Superior temporal gyrus (tissue), 1 donor: ENCODE measurements at regions not wholly inside any gene's neighbourhood (a gene's known extent, or its start where the extent isn't known, plus 50 kb on each side); places are given as distances from the start of the nearest gene placed in this dataset.

ENCODE experiments used
- DNase-seq: peaks from one replicate; pipeline ENCODE4 v3.0.0-alpha.2; 2016; ENCODE audit errors: extremely low spot score

GRCh38 chr12:85352016-85352415 lies 72.0 kb downstream of the ALX1 start:
- DNase-seq, result no peak

GRCh38 chr12:85356596-85357385 lies 76.8 kb downstream of the ALX1 start:
- DNase-seq, result no peak

- DNase-seq, result no peak
These were observed 77.6 kb downstream of the ALX1 start for GRCh38 chr12:85357609-85358008.

GRCh38 chr12:85358715-85359114 lies 78.7 kb downstream of the ALX1 start:
- DNase-seq, result no peak

- no peak for DNase-seq
These were observed 83.6 kb downstream of the ALX1 start for GRCh38 chr12:85363382-85364190.

GRCh38 chr12:85367936-85368335 lies 87.9 kb downstream of the ALX1 start:
- no peak for DNase-seq

GRCh38 chr12:85369365-85370154 lies 89.5 kb downstream of the ALX1 start:
- no peak for DNase-seq

GRCh38 chr12:85373045-85373444 lies 93.0 kb downstream of the ALX1 start:
- DNase-seq, result no peak

- DNase-seq, result no peak
These were observed 95.0 kb downstream of the ALX1 start for GRCh38 chr12:85374981-85375380.

- no peak for DNase-seq
These were observed 105.4 kb downstream of the ALX1 start for GRCh38 chr12:85385406-85385805.

GRCh38 chr12:85390266-85390665 lies 110.2 kb downstream of the ALX1 start:
- no peak for DNase-seq

- no peak for DNase-seq
These were observed 112.5 kb downstream of the ALX1 start for GRCh38 chr12:85392508-85392907.

GRCh38 chr12:85393606-85394005 lies 113.6 kb downstream of the ALX1 start:
- DNase-seq, result no peak

GRCh38 chr12:85394065-85394464 lies 114.0 kb downstream of the ALX1 start:
- no peak for DNase-seq

- DNase-seq, result no peak
These were observed 114.8 kb downstream of the ALX1 start for GRCh38 chr12:85394809-85395208.

- DNase-seq, result no peak
These were observed 125.2 kb downstream of the ALX1 start for GRCh38 chr12:85405262-85405661.

- DNase-seq, result no peak
These were observed 125.9 kb downstream of the ALX1 start for GRCh38 chr12:85405781-85406522.

- no peak for DNase-seq
These were observed 133.2 kb downstream of the ALX1 start for GRCh38 chr12:85413266-85413665.

GRCh38 chr12:85422762-85423161 lies 142.7 kb downstream of the ALX1 start:
- DNase-seq, result no peak

GRCh38 chr12:85423947-85424346 lies 143.9 kb downstream of the ALX1 start:
- no peak for DNase-seq

GRCh38 chr12:85424581-85425348 lies 144.7 kb downstream of the ALX1 start:
- no peak for DNase-seq
